NCI-H82 treated with DMSO at 0.1 percent for 48 hours (cell line): ENCODE measurements at regions not wholly inside any gene's neighbourhood (a gene's known extent, or its start where the extent isn't known, plus 50 kb on each side); places are given as distances from the start of the nearest gene placed in this dataset.
"Not testable (repeated sequence)": the region's sequence is repeated elsewhere in the genome, so short reads cannot be mapped to it uniquely, and the experiment has no call there.

Experiments
- DNase-seq: peaks from one replicate; lab custom pipeline; 2025; ENCODE audit not compliant: unreplicated experiment; lab: John Stamatoyannopoulos, UW

GRCh38 chr12:60231976-60232907 is 636.4 kb downstream of the SLC16A7 start:
- no peak for DNase-seq

- DNase-seq, result not testable (repeated sequence)
Measured at GRCh38 chr12:60234611-60235195, 638.9 kb downstream of the SLC16A7 start.

GRCh38 chr12:60235261-60235660 is 639.4 kb downstream of the SLC16A7 start:
- DNase-seq, result no peak

- not testable (repeated sequence) for DNase-seq
Measured at GRCh38 chr12:60236416-60236815, 640.6 kb downstream of the SLC16A7 start.

- DNase-seq, result no peak
Measured at GRCh38 chr12:60240891-60241290, 645.1 kb downstream of the SLC16A7 start.

GRCh38 chr12:60251091-60251490 is 655.3 kb downstream of the SLC16A7 start:
- DNase-seq, result no peak

GRCh38 chr12:60252359-60253096 is 656.7 kb downstream of the SLC16A7 start:
- no peak for DNase-seq

GRCh38 chr12:60255044-60255443 is 659.2 kb downstream of the SLC16A7 start:
- DNase-seq, result no peak

- DNase-seq, result no peak
Measured at GRCh38 chr12:60257063-60257462, 661.2 kb downstream of the SLC16A7 start.

- DNase-seq, result no peak
Measured at GRCh38 chr12:60259225-60259624, 663.4 kb downstream of the SLC16A7 start.

- DNase-seq, result no peak
Measured at GRCh38 chr12:60262378-60262777, 666.5 kb downstream of the SLC16A7 start.

- no peak for DNase-seq
Measured at GRCh38 chr12:60263161-60263560, 667.3 kb downstream of the SLC16A7 start.

- no peak for DNase-seq
Measured at GRCh38 chr12:60263836-60264493, 668.1 kb downstream of the SLC16A7 start.

- no peak for DNase-seq
Measured at GRCh38 chr12:60265741-60266140, 669.9 kb downstream of the SLC16A7 start.

GRCh38 chr12:60266381-60266852 is 670.6 kb downstream of the SLC16A7 start:
- no peak for DNase-seq

GRCh38 chr12:60269611-60270269 is 673.9 kb downstream of the SLC16A7 start:
- DNase-seq, result no peak

- DNase-seq, result no peak
Measured at GRCh38 chr12:60271816-60272215, 676.0 kb downstream of the SLC16A7 start.

GRCh38 chr12:60278209-60278608 is 682.4 kb downstream of the SLC16A7 start:
- DNase-seq, result peak; percentile 50

- DNase-seq, result no peak
Measured at GRCh38 chr12:60279221-60279620, 683.4 kb downstream of the SLC16A7 start.

- no peak for DNase-seq
Measured at GRCh38 chr12:60281522-60281921, 685.7 kb downstream of the SLC16A7 start.
